Nephron (organoid): ENCODE measurements at regions not wholly inside any gene's neighbourhood (a gene's known extent, or its start where the extent isn't known, plus 50 kb on each side); places are given as distances from the start of the nearest gene placed in this dataset.

Experiments used
- H3K27ac Mint-ChIP-seq, 3 experiments: 2 replicates each; pipeline ENCODE4 v1.8.0; 2020; ENCODE audit warnings: mixed read lengths in 3 of 3, mild to moderate bottlenecking in 2 of 3, moderate library complexity in 1 of 3
- H3K27me3 Mint-ChIP-seq: 2 replicates; pipeline ENCODE4 v1.8.0; 2021; ENCODE audit warnings: low read depth, mild to moderate bottlenecking, moderate library complexity, mixed read lengths
- H3K36me3 Mint-ChIP-seq: 2 replicates; pipeline ENCODE4 v1.8.0; 2020; ENCODE audit warnings: low read depth, mixed read lengths
- H3K4me1 Mint-ChIP-seq: 2 replicates; pipeline ENCODE4 v1.8.0; 2020; ENCODE audit warnings: mixed read lengths
- H3K4me3 Mint-ChIP-seq, 3 experiments: 2 replicates each; pipeline ENCODE4 v1.8.0; 2020; ENCODE audit warnings: mild to moderate bottlenecking in 3 of 3, mixed read lengths in 3 of 3, moderate library complexity in 2 of 3
- H3K9me3 Mint-ChIP-seq: 2 replicates; pipeline ENCODE4 v1.8.0; 2020; ENCODE audit warnings: mixed read lengths
- CTCF ChIP-seq, 3 experiments: fragments of 200-600 bp; sonication (generic); IDR thresholded peaks; one replicate each; pipeline ENCODE4 v1.5.0; 2021; ENCODE audit warnings: antibody characterized with exemption in 3 of 3; ENCODE audit not compliant: unreplicated experiment in 3 of 3

GRCh38 chrX:45614853-45615252 is 414.2 kb upstream of the DIPK2B start:
- H3K4me3 Mint-ChIP-seq = no peak overlapping the region
- H3K36me3 Mint-ChIP-seq = no peaks in the 10 kb centered on the region
- no peak overlapping the region for H3K27ac Mint-ChIP-seq

GRCh38 chrX:45602151-45602550 is 401.5 kb upstream of the DIPK2B start:
- TF ChIP-seq CTCF (IDR thresholded peaks at IDR 0.05; ENCODE audit: unreplicated experiment in 3 of 3) = no peak
- Mint-ChIP-seq H3K4me1 (peaks cover 5% of the 10 kb centered on the region), H3K9me3 (peaks cover 9% of the 10 kb centered on the region)

More at GRCh38 chrX:45614853-45615252, 414.2 kb upstream of the DIPK2B start:
- Mint-ChIP-seq H3K9me3 (peaks cover 34% of the 10 kb centered on the region), H3K4me1 (no peaks in the 10 kb centered on the region), H3K27me3 (no peaks in the 10 kb centered on the region)
- no peak for TF ChIP-seq CTCF (IDR thresholded peaks at IDR 0.05; ENCODE audit: unreplicated experiment in 3 of 3)

GRCh38 chrX:45601052-45601451 is 400.4 kb upstream of the DIPK2B start:
- peaks cover 5% of the 10 kb centered on the region for H3K9me3 Mint-ChIP-seq
- H3K36me3 Mint-ChIP-seq = no peaks in the 10 kb centered on the region
- no peak overlapping the region for H3K4me3 Mint-ChIP-seq
- no peaks in the 10 kb centered on the region for H3K27me3 Mint-ChIP-seq
- no peak overlapping the region for H3K27ac Mint-ChIP-seq
- no peak for TF ChIP-seq CTCF (IDR thresholded peaks at IDR 0.05; ENCODE audit: unreplicated experiment in 3 of 3)
- peaks cover 5% of the 10 kb centered on the region for H3K4me1 Mint-ChIP-seq

More at GRCh38 chrX:45602151-45602550, 401.5 kb upstream of the DIPK2B start:
- H3K27ac Mint-ChIP-seq = no peak overlapping the region
- H3K36me3 Mint-ChIP-seq = no peaks in the 10 kb centered on the region
- no peak overlapping the region for H3K4me3 Mint-ChIP-seq
- no peaks in the 10 kb centered on the region for H3K27me3 Mint-ChIP-seq

GRCh38 chrX:45598861-45599260 is 398.2 kb upstream of the DIPK2B start:
- TF ChIP-seq CTCF (IDR thresholded peaks at IDR 0.05; ENCODE audit: unreplicated experiment in 3 of 3) = no peak
- Mint-ChIP-seq H3K9me3 (peaks cover 5% of the 10 kb centered on the region), H3K27ac (no peak overlapping the region), H3K4me1 (peaks cover 5% of the 10 kb centered on the region), H3K27me3 (no peaks in the 10 kb centered on the region), H3K36me3 (no peaks in the 10 kb centered on the region), H3K4me3 (no peak overlapping the region)

- Mint-ChIP-seq H3K9me3 (peaks cover 3% of the 10 kb centered on the region), H3K27ac (no peak overlapping the region), H3K4me1 (peaks cover 5% of the 10 kb centered on the region), H3K36me3 (no peaks in the 10 kb centered on the region), H3K4me3 (no peak overlapping the region), H3K27me3 (no peaks in the 10 kb centered on the region)
- TF ChIP-seq CTCF (IDR thresholded peaks at IDR 0.05; ENCODE audit: unreplicated experiment in 3 of 3) = no peak
Measured at GRCh38 chrX:45596188-45596808, 395.6 kb upstream of the DIPK2B start.

GRCh38 chrX:45592101-45592500 is 391.4 kb upstream of the DIPK2B start:
- no peak overlapping the region for H3K4me3 Mint-ChIP-seq
- no peaks in the 10 kb centered on the region for H3K36me3 Mint-ChIP-seq
- H3K27me3 Mint-ChIP-seq = no peaks in the 10 kb centered on the region
- no peak for TF ChIP-seq CTCF (IDR thresholded peaks at IDR 0.05; ENCODE audit: unreplicated experiment in 3 of 3)
- no peak overlapping the region for H3K27ac Mint-ChIP-seq
- H3K9me3 Mint-ChIP-seq = peaks cover 22% of the 10 kb centered on the region
- no peaks in the 10 kb centered on the region for H3K4me1 Mint-ChIP-seq
